IMR-90 (cell line): ENCODE measurements at regions not wholly inside any gene's neighbourhood (a gene's known extent, or its start where the extent isn't known, plus 50 kb on each side); places are given as distances from the start of the nearest gene placed in this dataset.

Source experiments
- ATAC-seq: fragments of 200-7000 bp; cut with Tn5 transposase; 2 replicates; pipeline ENCODE4 v1.9.1; 2020; ENCODE audit warnings: low read depth, mild to moderate bottlenecking, moderate library complexity
- BruUV-seq: library from RNA; stranded (reverse); fragments of 400-500 nt; replicated peaks from 2 replicates; lab custom pipeline; 2021; lab: Mats Ljungman, UMichigan
- CTCF ChIA-PET: fragments of 300-600 bp; formaldehyde crosslinking; extraction: SDS; loops from one replicate; lab custom pipeline; 2021; ENCODE audit warnings: antibody characterized with exemption; lab: Yijun Ruan, JAX
- POLR2A ChIA-PET: fragments of 300-600 bp; sonication (Branson Sonifier 250); formaldehyde crosslinking; loops from one replicate; lab custom pipeline; 2022; ENCODE audit warnings: antibody characterized with exemption; ENCODE audit not compliant: unreplicated experiment; lab: Charles Lee
- DNase-seq: peaks from one replicate; pipeline ENCODE4 v3.0.0; 2013
- H2AFZ ChIP-seq: replicated peaks from 2 replicates; pipeline ENCODE3; 2013; ENCODE audit warnings: low read length, mild to moderate bottlenecking; ENCODE audit not compliant: poor library complexity
- H2AK5ac ChIP-seq: 2 replicates; pipeline ENCODE4 v1.6.1; 2013; ENCODE audit warnings: low read depth, low read length, inconsistent platforms
- H2AK9ac ChIP-seq: replicated peaks from 2 replicates; pipeline ENCODE3; 2013; ENCODE audit warnings: mild to moderate bottlenecking, low read depth, low read length, moderate library complexity; ENCODE audit not compliant: poor library complexity
- H2BK120ac ChIP-seq: 2 replicates; pipeline ENCODE4 v1.6.1; 2013; ENCODE audit warnings: low read depth, low read length, inconsistent platforms
- H2BK15ac ChIP-seq: 3 replicates; pipeline ENCODE4 v1.6.1; 2013; ENCODE audit warnings: low read depth, low read length, inconsistent platforms
- H2BK20ac ChIP-seq: 2 replicates; pipeline ENCODE4 v1.6.1; 2013; ENCODE audit warnings: low read depth, mild to moderate bottlenecking, inconsistent platforms, low read length, moderate library complexity
- H2BK5ac ChIP-seq: 2 replicates; pipeline ENCODE4 v1.6.1; 2013; ENCODE audit warnings: mild to moderate bottlenecking, low read depth, low read length, inconsistent platforms; ENCODE audit not compliant: poor library complexity, severe bottlenecking
- H3K14ac ChIP-seq: replicated peaks from 2 replicates; pipeline ENCODE4 v1.6.1; 2013; ENCODE audit warnings: low read depth, low read length, inconsistent platforms
- H3K18ac ChIP-seq: 2 replicates; pipeline ENCODE4 v1.6.1; 2013; ENCODE audit warnings: low read depth, low read length, control low read depth
- H3K23ac ChIP-seq: 2 replicates; pipeline ENCODE4 v1.6.1; 2013; ENCODE audit warnings: low read depth, low read length, inconsistent platforms
- H3K27ac ChIP-seq: 2 replicates; pipeline ENCODE4 v1.5.1; 2013; ENCODE audit warnings: mild to moderate bottlenecking, control low read depth, low read length; ENCODE audit not compliant: insufficient read depth
- H3K27me3 ChIP-seq: 2 replicates; pipeline ENCODE4 v1.6.1; 2013; ENCODE audit warnings: low read length; ENCODE audit not compliant: control insufficient read depth, insufficient read depth
- H3K36me3 ChIP-seq: 2 replicates; pipeline ENCODE4 v1.6.1; 2013; ENCODE audit warnings: low read length, mixed read lengths; ENCODE audit not compliant: control insufficient read depth, insufficient read depth
- H3K4ac ChIP-seq: 2 replicates; pipeline ENCODE4 v1.6.1; 2013; ENCODE audit warnings: low read depth, low read length, inconsistent platforms
- H3K4me1 ChIP-seq: 2 replicates; pipeline ENCODE4 v1.6.1; 2013; ENCODE audit warnings: low read length, mixed read lengths; ENCODE audit not compliant: control insufficient read depth, insufficient read depth
- H3K4me2 ChIP-seq: 2 replicates; pipeline ENCODE4 v1.6.1; 2013; ENCODE audit warnings: low read depth, mild to moderate bottlenecking, control low read depth, low read length, moderate library complexity
- H3K4me3 ChIP-seq: 2 replicates; pipeline ENCODE4 v1.5.1; 2013; ENCODE audit warnings: low read depth, mild to moderate bottlenecking, control low read depth, low read length, moderate library complexity; ENCODE audit not compliant: insufficient read depth
- H3K56ac ChIP-seq: 2 replicates; pipeline ENCODE4 v1.6.1; 2013; ENCODE audit warnings: low read length, inconsistent platforms; ENCODE audit not compliant: insufficient read depth; ENCODE audit errors: extremely low read depth
- H3K79me1 ChIP-seq, 2 experiments: 2 replicates each; pipeline ENCODE4 v1.6.1; 2013; ENCODE audit warnings: low read length in 2 of 2, inconsistent platforms in 1 of 2, low read depth in 1 of 2
- H3K9ac ChIP-seq: 2 replicates; pipeline ENCODE4 v1.6.1; 2013; ENCODE audit warnings: low read depth, low read length, control low read depth
- H3K9me1 ChIP-seq: 2 replicates; pipeline ENCODE4 v1.6.1; 2013; ENCODE audit warnings: low read length, inconsistent platforms; ENCODE audit not compliant: insufficient read depth
- H3K9me3 ChIP-seq: 2 replicates; pipeline ENCODE4 v1.6.1; 2013; ENCODE audit warnings: low read length; ENCODE audit not compliant: control insufficient read depth, insufficient read depth
- H4K20me1 ChIP-seq: 2 replicates; pipeline ENCODE4 v1.6.1; 2013; ENCODE audit warnings: low read length, inconsistent platforms; ENCODE audit not compliant: insufficient read depth
- H4K5ac ChIP-seq: 2 replicates; pipeline ENCODE4 v1.6.1; 2013; ENCODE audit warnings: mild to moderate bottlenecking, low read depth, low read length, control low read depth
- H4K8ac ChIP-seq, 2 experiments: 2 replicates each; pipeline ENCODE4 v1.6.1; 2013; ENCODE audit warnings: low read depth in 2 of 2, low read length in 2 of 2, control low read depth in 1 of 2, inconsistent platforms in 1 of 2
- H4K91ac ChIP-seq: 2 replicates; pipeline ENCODE4 v1.6.1; 2013; ENCODE audit warnings: low read depth, low read length, inconsistent platforms; ENCODE audit not compliant: insufficient read depth
- BHLHE40 ChIP-seq: fragments of 150-350 bp; IDR thresholded peaks from 2 replicates; pipeline ENCODE4 v1.6.1; 2016; ENCODE audit warnings: mild to moderate bottlenecking, low read depth, low read length
- CEBPB ChIP-seq: IDR thresholded peaks from 2 replicates; pipeline ENCODE4 v1.6.1; 2012; ENCODE audit warnings: low read depth, low read length, improper control_type of control experiment
- CHD1 ChIP-seq: IDR thresholded peaks from 2 replicates; pipeline ENCODE4 v1.6.1; 2012; ENCODE audit warnings: low read depth, low read length, improper control_type of control experiment
- FOS ChIP-seq: fragments of 150-350 bp; IDR thresholded peaks from 2 replicates; pipeline ENCODE4 v1.6.1; 2016; ENCODE audit warnings: low read depth, low read length
- MAFK ChIP-seq: IDR thresholded peaks from 2 replicates; pipeline ENCODE4 v1.6.1; 2012; ENCODE audit warnings: low read depth, low read length, improper control_type of control experiment
- MAZ ChIP-seq: IDR thresholded peaks from 2 replicates; pipeline ENCODE4 v1.6.1; 2012; ENCODE audit warnings: low read depth, mild to moderate bottlenecking, low read length, improper control_type of control experiment, moderate library complexity, borderline replicate concordance
- MXI1 ChIP-seq: IDR thresholded peaks from 2 replicates; pipeline ENCODE4 v1.6.1; 2012; ENCODE audit warnings: low read depth, mild to moderate bottlenecking, low read length, moderate library complexity, borderline replicate concordance
- NFE2L2 ChIP-seq: fragments of 150-350 bp; IDR thresholded peaks from 2 replicates; pipeline ENCODE4 v1.6.1; 2016; ENCODE audit warnings: low read depth, mild to moderate bottlenecking, low read length
- POLR2A ChIP-seq: IDR thresholded peaks from 2 replicates; pipeline ENCODE4 v1.6.1; 2012; ENCODE audit warnings: mild to moderate bottlenecking, low read depth, low read length
- RAD21 ChIP-seq: IDR thresholded peaks from 2 replicates; pipeline ENCODE4 v1.6.1; 2012; ENCODE audit warnings: low read length, improper control_type of control experiment
- RCOR1 ChIP-seq: IDR thresholded peaks from 2 replicates; pipeline ENCODE4 v1.6.1; 2012; ENCODE audit warnings: mild to moderate bottlenecking, low read length, improper control_type of control experiment; ENCODE audit not compliant: insufficient replicate concordance
- RFX5 ChIP-seq: IDR thresholded peaks from 2 replicates; pipeline ENCODE4 v1.8.0; 2012; ENCODE audit warnings: low read depth, mild to moderate bottlenecking, low read length, moderate library complexity
- SMC3 ChIP-seq: fragments of 150-350 bp; IDR thresholded peaks from 2 replicates; pipeline ENCODE4 v1.6.1; 2016; ENCODE audit warnings: low read depth, mild to moderate bottlenecking, antibody characterized with exemption, low read length, moderate library complexity
- WGBS, 2 experiments: methylation state at CpG; one replicate each; pipeline versions ENCODE4 v1.1.5 to v1.1.7; 2013; ENCODE audit warnings: missing lambda C conversion rate in 2 of 2; ENCODE audit not compliant: insufficient read length in 1 of 2; ENCODE audit errors: extremely low coverage in 2 of 2; 5-methylcytosine and 5-hydroxymethylcytosine counted together
- dilution Hi-C: fragments of 300-500 bp; cut with HindIII; formaldehyde crosslinking; loops from one replicate; pipeline ENCODE4 v1.14.3; 2018; ENCODE audit warnings: low sequenced_read_pairs; ENCODE audit not compliant: unreplicated experiment
- in situ Hi-C: fragments of 300-500 bp; cut with MboI; formaldehyde crosslinking; loops from 3 replicates; pipeline ENCODE4 v1.14.3; 2019; ENCODE audit warnings: low sequenced_read_pairs, inconsistent platforms, mixed read lengths
- intact Hi-C: fragments of 100-400 bp; cut with micrococcal nuclease; formaldehyde crosslinking; loops from 2 replicates; pipeline ENCODE4 v1.10.0; 2022
- TF ChIP-seq, protein P1 (sequence below): fragments of 150-350 bp; IDR thresholded peaks from 2 replicates; pipeline ENCODE4 v1.6.1; 2017; ENCODE audit warnings: mild to moderate bottlenecking, antibody characterized with exemption, low read length, low read depth
- TF ChIP-seq, protein P2 (sequence below): fragments of 150-350 bp; IDR thresholded peaks from 2 replicates; pipeline ENCODE4 v1.6.1; 2016; ENCODE audit warnings: low read depth, mild to moderate bottlenecking, low read length, moderate library complexity, borderline replicate concordance
- TF ChIP-seq, protein P3 (sequence below): conservative IDR thresholded peaks from 2 replicates; pipeline ENCODE4 v1.5.1; 2012; ENCODE audit warnings: mild to moderate bottlenecking, low read depth, low read length, improper control_type of control experiment

DNA sequence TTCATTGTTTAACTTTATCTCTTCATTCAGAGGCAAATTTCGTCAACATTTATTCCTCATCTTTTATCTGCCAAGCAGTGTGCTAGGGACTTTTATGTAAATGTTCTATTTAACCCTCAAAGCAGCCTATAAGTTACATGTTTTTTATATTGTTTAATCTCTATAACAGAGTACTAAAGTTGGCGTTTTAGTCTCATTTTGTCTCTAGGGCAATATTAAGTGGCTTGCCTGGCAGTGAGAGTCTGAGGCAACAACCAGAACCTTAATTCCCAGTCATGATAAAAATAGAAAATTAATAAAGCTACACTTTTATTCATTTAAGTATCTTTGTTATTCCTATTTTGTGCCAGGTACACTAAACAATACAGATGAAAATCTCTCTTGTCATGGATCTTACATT, 994.3 kb upstream of the ADGRL2 start:
- DNase-seq = no peak
- Histone ChIP-seq H4K20me1 (no peaks in the 10 kb centered on the region), H2AFZ (no peak overlapping the region), H2BK15ac (no peak overlapping the region), H3K9me1 (no peaks in the 10 kb centered on the region), H3K4me1 (no peaks in the 10 kb centered on the region), H3K79me1 (no peaks in the 10 kb centered on the region), H3K18ac (no peak overlapping the region), H3K23ac (no peak overlapping the region), H3K9me3 (no peaks in the 10 kb centered on the region), H4K5ac (no peak overlapping the region), H4K8ac (no peak overlapping the region), H3K27ac (no peak overlapping the region), H3K56ac (no peak overlapping the region), H2AK9ac (no peak overlapping the region), H3K9ac (no peak overlapping the region), H2BK120ac (no peak overlapping the region), H2AK5ac (no peak overlapping the region), H3K4me3 (no peak overlapping the region), H2BK20ac (no peak overlapping the region), H3K14ac (no peak overlapping the region), H2BK5ac (no peak overlapping the region), H3K4ac (no peak overlapping the region), H3K4me2 (no peak overlapping the region), H3K27me3 (no peaks in the 10 kb centered on the region), H3K36me3 (no peaks in the 10 kb centered on the region), H4K91ac (no peak overlapping the region)
- no peak for ATAC-seq
- BruUV-seq = no TSS peak
- intact Hi-C loops (no loop called here), in situ Hi-C loops (no loop called here), dilution Hi-C loops (no loop called here)
- CTCF ChIA-PET = no interaction called here
- WGBS, 2 experiments = no CpG with 5 or more reads among the region's 2 CpGs
- TF ChIP-seq RAD21 (no peak), MAZ (no peak), NFE2L2 (no peak), BHLHE40 (no peak), CEBPB (no peak), SMC3 (no peak), POLR2A (no peak), RFX5 (no peak), MAFK (no peak), RCOR1 (no peak), MXI1 (no peak), FOS (no peak), CHD1 (no peak)
- TF ChIP-seq, protein P1, sequence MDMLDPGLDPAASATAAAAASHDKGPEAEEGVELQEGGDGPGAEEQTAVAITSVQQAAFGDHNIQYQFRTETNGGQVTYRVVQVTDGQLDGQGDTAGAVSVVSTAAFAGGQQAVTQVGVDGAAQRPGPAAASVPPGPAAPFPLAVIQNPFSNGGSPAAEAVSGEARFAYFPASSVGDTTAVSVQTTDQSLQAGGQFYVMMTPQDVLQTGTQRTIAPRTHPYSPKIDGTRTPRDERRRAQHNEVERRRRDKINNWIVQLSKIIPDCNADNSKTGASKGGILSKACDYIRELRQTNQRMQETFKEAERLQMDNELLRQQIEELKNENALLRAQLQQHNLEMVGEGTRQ = no peak
- TF ChIP-seq, protein P2, sequence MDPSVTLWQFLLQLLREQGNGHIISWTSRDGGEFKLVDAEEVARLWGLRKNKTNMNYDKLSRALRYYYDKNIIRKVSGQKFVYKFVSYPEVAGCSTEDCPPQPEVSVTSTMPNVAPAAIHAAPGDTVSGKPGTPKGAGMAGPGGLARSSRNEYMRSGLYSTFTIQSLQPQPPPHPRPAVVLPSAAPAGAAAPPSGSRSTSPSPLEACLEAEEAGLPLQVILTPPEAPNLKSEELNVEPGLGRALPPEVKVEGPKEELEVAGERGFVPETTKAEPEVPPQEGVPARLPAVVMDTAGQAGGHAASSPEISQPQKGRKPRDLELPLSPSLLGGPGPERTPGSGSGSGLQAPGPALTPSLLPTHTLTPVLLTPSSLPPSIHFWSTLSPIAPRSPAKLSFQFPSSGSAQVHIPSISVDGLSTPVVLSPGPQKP = no peak
- TF ChIP-seq, protein P3, sequence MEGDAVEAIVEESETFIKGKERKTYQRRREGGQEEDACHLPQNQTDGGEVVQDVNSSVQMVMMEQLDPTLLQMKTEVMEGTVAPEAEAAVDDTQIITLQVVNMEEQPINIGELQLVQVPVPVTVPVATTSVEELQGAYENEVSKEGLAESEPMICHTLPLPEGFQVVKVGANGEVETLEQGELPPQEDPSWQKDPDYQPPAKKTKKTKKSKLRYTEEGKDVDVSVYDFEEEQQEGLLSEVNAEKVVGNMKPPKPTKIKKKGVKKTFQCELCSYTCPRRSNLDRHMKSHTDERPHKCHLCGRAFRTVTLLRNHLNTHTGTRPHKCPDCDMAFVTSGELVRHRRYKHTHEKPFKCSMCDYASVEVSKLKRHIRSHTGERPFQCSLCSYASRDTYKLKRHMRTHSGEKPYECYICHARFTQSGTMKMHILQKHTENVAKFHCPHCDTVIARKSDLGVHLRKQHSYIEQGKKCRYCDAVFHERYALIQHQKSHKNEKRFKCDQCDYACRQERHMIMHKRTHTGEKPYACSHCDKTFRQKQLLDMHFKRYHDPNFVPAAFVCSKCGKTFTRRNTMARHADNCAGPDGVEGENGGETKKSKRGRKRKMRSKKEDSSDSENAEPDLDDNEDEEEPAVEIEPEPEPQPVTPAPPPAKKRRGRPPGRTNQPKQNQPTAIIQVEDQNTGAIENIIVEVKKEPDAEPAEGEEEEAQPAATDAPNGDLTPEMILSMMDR = no peak
- POLR2A ChIA-PET = no interaction called here
